ENCODE measurements at regions not wholly inside any gene's neighbourhood (a gene's known extent, or its start where the extent isn't known, plus 50 kb on each side); places are given as distances from the start of the nearest gene placed in this dataset.
"Not testable (repeated sequence)": the region's sequence is repeated elsewhere in the genome, so short reads cannot be mapped to it uniquely, and the experiment has no call there.

DNA sequence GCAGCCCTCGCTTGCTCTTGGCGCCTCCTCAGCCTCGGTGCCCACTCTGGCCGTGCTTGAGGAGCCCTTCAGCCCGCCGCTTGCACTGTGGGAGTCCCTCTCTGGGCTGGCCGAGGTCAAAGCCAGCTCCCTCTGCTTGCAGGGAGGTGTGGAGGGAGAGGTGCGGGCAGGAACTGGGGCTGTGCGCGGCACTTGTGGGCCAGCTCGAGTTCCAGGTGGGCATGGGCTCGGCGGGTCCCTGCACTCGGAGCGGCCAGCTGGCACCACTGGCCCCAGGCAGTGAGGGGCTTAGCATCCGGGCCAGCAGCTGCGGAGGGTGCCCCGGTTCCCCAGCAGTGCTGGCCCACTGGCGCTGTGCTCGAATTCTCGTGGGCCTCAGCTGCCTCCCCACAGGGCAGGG is 152.1 kb upstream of the SEMA3C start:
- 87 to 93% (median 89%) methylated on average over 20 to 21 of the region's 21 CpGs for WGBS, 3 donors
- FAIRE-seq (no peak), DNase-seq (no peak)

DNA sequence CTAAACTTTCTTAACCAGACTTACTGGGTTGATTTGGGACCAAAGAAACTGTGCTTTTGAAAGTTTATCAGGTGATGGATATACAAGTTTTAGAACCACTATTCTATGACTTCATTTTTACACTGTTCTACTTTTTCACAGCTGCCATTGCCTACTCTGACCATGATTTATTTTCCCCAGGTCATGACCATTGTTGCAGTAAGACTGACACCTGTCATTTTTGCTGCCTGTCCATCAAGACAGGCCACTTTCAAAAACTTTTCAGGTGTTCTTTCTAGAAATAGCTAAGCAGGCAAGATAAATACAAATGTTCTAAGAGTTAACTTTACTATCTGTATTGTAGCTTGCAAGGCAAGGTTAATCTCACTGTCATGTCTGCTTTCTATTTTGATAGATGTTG is 147.9 kb upstream of the SEMA3C start:
- no peak overlapping the region for H3K27ac ChIP-seq (ENCODE audit: low read depth in 1 of 3, low read length in 2 of 3)
- no peak for FAIRE-seq

More for the DNA sequence above, 152.1 kb upstream of the SEMA3C start:
- Histone ChIP-seq H3K36me3 (ENCODE audit: control insufficient read depth in 3 of 3, insufficient read depth in 2 of 3, low read depth in 1 of 3, low read length in 3 of 3) (no peaks in the 10 kb centered on the region), H3K27ac (ENCODE audit: low read depth in 1 of 3, low read length in 2 of 3) (no peak overlapping the region), H3K9me3 (ENCODE audit: control insufficient read depth in 2 of 2, insufficient read depth in 1 of 2, low read depth in 1 of 2, low read length in 1 of 2) (peaks cover 0 to 10% of the 10 kb centered on the region in 2 donors), H3K4me1 (ENCODE audit: control insufficient read depth in 3 of 3, insufficient read depth in 2 of 3, low read depth in 1 of 3, low read length in 2 of 3) (no peaks in the 10 kb centered on the region), H3K27me3 (ENCODE audit: control insufficient read depth in 3 of 3, insufficient read depth in 3 of 3, low read length in 3 of 3) (no peaks in the 10 kb centered on the region), H3K4me3 (ENCODE audit: low read depth in 1 of 3, low read length in 3 of 3) (no peak overlapping the region)

DNA sequence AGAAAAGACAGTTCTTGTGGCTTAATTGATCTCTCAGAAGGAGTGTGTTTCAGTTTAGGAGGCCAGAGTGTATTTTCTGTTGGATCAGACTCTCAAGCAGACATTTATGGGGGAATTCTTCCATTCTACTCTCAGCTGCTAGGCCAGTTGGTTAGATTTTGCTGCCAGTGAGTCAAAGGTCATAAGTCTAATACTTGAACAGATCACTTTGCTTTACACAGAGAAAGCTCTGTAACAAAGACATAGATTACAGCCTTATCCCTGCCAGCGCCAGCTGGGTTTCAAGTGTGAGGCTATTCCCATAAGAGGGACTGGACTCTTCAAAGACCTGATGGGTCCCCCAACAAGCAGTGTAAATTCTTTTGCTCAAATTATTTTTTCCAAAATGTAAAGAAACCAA is 145.6 kb upstream of the SEMA3C start:
- DNase-seq = peak; percentile 25 to 39
- Histone ChIP-seq H3K4me1 (ENCODE audit: control insufficient read depth in 3 of 3, insufficient read depth in 2 of 3, low read depth in 1 of 3, low read length in 2 of 3) (peaks cover 0 to 5% (median 0%) of the 10 kb centered on the region in 3 donors), H3K27ac (ENCODE audit: low read depth in 1 of 3, low read length in 2 of 3) (no peak overlapping the region), H3K4me3 (ENCODE audit: low read depth in 1 of 3, low read length in 3 of 3) (no peak overlapping the region), H3K27me3 (ENCODE audit: control insufficient read depth in 3 of 3, insufficient read depth in 3 of 3, low read length in 3 of 3) (no peaks in the 10 kb centered on the region), H3K36me3 (ENCODE audit: control insufficient read depth in 3 of 3, insufficient read depth in 2 of 3, low read depth in 1 of 3, low read length in 3 of 3) (no peaks in the 10 kb centered on the region), H3K9me3 (ENCODE audit: control insufficient read depth in 2 of 2, insufficient read depth in 1 of 2, low read depth in 1 of 2, low read length in 1 of 2) (peaks cover 0 to under 1% of the 10 kb centered on the region in 2 donors)
- FAIRE-seq = no peak
- WGBS, 3 donors = 24 to 50% (median 45%) methylated on average over 1 of the region's 1 CpG

More for the DNA sequence above, 147.9 kb upstream of the SEMA3C start:
- Histone ChIP-seq H3K9me3 (ENCODE audit: control insufficient read depth in 2 of 2, insufficient read depth in 1 of 2, low read depth in 1 of 2, low read length in 1 of 2) (peaks cover 0 to 7% of the 10 kb centered on the region in 2 donors), H3K27me3 (ENCODE audit: control insufficient read depth in 3 of 3, insufficient read depth in 3 of 3, low read length in 3 of 3) (no peaks in the 10 kb centered on the region), H3K4me1 (ENCODE audit: control insufficient read depth in 3 of 3, insufficient read depth in 2 of 3, low read depth in 1 of 3, low read length in 2 of 3) (peaks cover 0 to 5% (median 0%) of the 10 kb centered on the region in 3 donors), H3K4me3 (ENCODE audit: low read depth in 1 of 3, low read length in 3 of 3) (no peak overlapping the region), H3K36me3 (ENCODE audit: control insufficient read depth in 3 of 3, insufficient read depth in 2 of 3, low read depth in 1 of 3, low read length in 3 of 3) (no peaks in the 10 kb centered on the region)
- DNase-seq = no peak

DNA sequence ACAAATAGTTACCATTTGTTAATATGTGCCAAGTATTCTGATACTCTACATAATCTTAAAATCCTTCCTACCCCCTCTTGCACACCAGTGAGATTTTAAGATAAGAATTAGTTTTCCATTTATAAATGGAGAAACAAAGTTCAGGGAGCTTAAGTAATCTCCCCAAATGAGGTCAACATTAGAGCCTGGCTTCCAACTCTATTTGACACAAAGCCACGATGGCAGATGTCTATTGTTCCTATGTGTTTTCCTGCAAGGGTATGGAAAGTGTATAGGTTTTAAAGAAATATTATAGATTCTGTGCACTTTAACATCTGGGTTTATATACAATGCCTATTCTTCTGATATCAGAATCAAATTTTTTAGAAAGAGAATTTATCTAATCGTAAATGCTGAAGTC is 143.9 kb upstream of the SEMA3C start:
- FAIRE-seq = no peak
- no peaks in the 10 kb centered on the region for H3K36me3 ChIP-seq (ENCODE audit: control insufficient read depth in 3 of 3, insufficient read depth in 2 of 3, low read depth in 1 of 3, low read length in 3 of 3)
- WGBS, 3 donors = 52 to 61% (median 57%) methylated on average over 2 of the region's 2 CpGs

DNA sequence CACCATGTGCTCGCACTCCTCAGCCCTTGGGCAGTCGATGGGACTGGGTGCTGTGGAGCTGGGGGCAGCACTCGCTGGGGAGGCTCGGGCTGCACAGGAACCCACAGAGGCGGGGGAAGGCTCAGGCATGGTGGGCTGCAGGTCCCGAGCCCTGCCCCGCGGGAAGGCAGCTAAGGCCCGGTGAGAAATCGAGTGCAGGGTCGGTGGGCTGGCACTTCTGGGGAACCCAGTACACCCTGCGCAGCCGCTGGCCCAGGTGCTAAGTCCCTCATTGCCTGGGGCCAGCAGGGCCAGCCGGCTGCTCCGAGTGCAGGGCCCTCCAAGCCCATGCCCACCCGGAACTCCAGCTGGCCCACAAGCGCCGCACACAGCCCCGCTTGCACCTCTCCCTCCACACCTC is 138.6 kb upstream of the SEMA3C start:
- not testable (repeated sequence) for DNase-seq; H3K4me1 ChIP-seq (ENCODE audit: control insufficient read depth in 3 of 3, insufficient read depth in 2 of 3, low read depth in 1 of 3, low read length in 2 of 3); H3K36me3 ChIP-seq (ENCODE audit: control insufficient read depth in 3 of 3, insufficient read depth in 2 of 3, low read depth in 1 of 3, low read length in 3 of 3); H3K27me3 ChIP-seq (ENCODE audit: control insufficient read depth in 3 of 3, insufficient read depth in 3 of 3, low read length in 3 of 3); H3K4me3 ChIP-seq (ENCODE audit: low read depth in 1 of 3, low read length in 3 of 3); H3K9me3 ChIP-seq (ENCODE audit: control insufficient read depth in 2 of 2, insufficient read depth in 1 of 2, low read depth in 1 of 2, low read length in 1 of 2); FAIRE-seq; H3K27ac ChIP-seq (ENCODE audit: low read depth in 1 of 3, low read length in 2 of 3)
- WGBS, 3 donors = 89 to 97% (median 93%) methylated on average over 19 of the region's 19 CpGs

More for the DNA sequence above, 143.9 kb upstream of the SEMA3C start:
- Histone ChIP-seq H3K27me3 (ENCODE audit: control insufficient read depth in 3 of 3, insufficient read depth in 3 of 3, low read length in 3 of 3) (no peaks in the 10 kb centered on the region), H3K27ac (ENCODE audit: low read depth in 1 of 3, low read length in 2 of 3) (no peak overlapping the region), H3K4me3 (ENCODE audit: low read depth in 1 of 3, low read length in 3 of 3) (no peak overlapping the region), H3K9me3 (ENCODE audit: control insufficient read depth in 2 of 2, insufficient read depth in 1 of 2, low read depth in 1 of 2, low read length in 1 of 2) (no peaks in the 10 kb centered on the region), H3K4me1 (ENCODE audit: control insufficient read depth in 3 of 3, insufficient read depth in 2 of 3, low read depth in 1 of 3, low read length in 2 of 3) (peaks cover 0 to 5% (median 0%) of the 10 kb centered on the region in 3 donors)
- no peak for DNase-seq

DNA sequence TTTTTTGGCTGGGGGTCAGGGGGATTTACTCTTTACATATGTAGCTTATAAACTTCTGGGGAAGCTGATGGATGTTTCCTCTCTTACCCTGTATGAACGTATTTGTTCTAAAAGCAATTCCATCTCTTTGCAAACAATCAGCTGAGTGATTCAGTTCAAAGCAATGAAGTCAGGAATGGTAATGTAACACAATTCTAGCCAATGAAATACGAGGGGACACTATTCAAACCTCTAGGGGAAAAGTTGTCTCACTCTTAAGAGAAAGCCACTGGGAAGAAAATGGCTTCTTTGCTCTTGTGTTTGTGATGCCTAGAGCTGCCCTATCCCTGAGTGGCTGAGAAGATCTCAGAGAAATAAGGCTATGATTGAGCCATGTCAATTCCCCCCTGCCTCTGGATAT is 134.8 kb upstream of the SEMA3C start:
- DNase-seq (no peak), FAIRE-seq (no peak)
- Histone ChIP-seq H3K9me3 (ENCODE audit: control insufficient read depth in 2 of 2, insufficient read depth in 1 of 2, low read depth in 1 of 2, low read length in 1 of 2) (peaks cover 0 to 5% of the 10 kb centered on the region in 2 donors), H3K36me3 (ENCODE audit: control insufficient read depth in 3 of 3, insufficient read depth in 2 of 3, low read depth in 1 of 3, low read length in 3 of 3) (no peaks in the 10 kb centered on the region), H3K27ac (ENCODE audit: low read depth in 1 of 3, low read length in 2 of 3) (no peak overlapping the region), H3K4me3 (ENCODE audit: low read depth in 1 of 3, low read length in 3 of 3) (no peak overlapping the region), H3K27me3 (ENCODE audit: control insufficient read depth in 3 of 3, insufficient read depth in 3 of 3, low read length in 3 of 3) (no peaks in the 10 kb centered on the region), H3K4me1 (ENCODE audit: control insufficient read depth in 3 of 3, insufficient read depth in 2 of 3, low read depth in 1 of 3, low read length in 2 of 3) (no peaks in the 10 kb centered on the region)
- 51 to 65% (median 60%) methylated on average over 2 of the region's 2 CpGs for WGBS, 3 donors

DNA sequence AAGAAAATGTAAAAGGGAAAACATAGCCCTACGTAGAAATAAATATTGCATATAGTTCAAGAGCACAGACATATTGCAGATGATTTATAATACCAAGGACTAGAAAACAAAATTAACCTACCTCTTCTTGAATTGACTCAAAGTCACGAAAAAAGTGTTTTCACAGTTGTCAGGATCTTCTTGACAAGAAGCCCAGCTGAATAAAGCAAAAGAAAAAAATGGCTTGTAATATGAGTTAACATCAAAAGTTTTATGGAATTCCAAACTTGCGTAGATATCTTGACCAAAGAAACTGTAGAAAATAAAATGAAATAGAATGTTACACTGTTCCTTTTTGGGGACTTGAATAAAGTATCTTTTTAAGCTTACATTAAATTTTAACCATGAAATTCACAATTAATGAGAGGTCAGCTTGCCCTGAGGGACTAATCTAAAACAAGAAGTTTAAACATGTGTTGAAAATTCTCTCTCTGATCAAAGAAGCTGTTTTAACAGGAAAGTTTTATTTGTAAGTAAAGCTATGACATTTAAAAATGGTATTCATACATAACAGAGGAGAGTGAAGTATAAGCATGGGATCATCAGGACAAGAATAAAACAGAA is 133.1 kb upstream of the SEMA3C start:
- H3K4me1 ChIP-seq (ENCODE audit: control insufficient read depth in 3 of 3, insufficient read depth in 2 of 3, low read depth in 1 of 3, low read length in 2 of 3) = no peaks in the 10 kb centered on the region
- FAIRE-seq (no peak), DNase-seq (no peak)
- H3K36me3 ChIP-seq (ENCODE audit: control insufficient read depth in 3 of 3, insufficient read depth in 2 of 3, low read depth in 1 of 3, low read length in 3 of 3) = no peaks in the 10 kb centered on the region
- 52 to 82% (median 69%) methylated on average over 3 of the region's 3 CpGs for whole genome bisulfite sequencing, 3 donors
- H3K27me3 ChIP-seq (ENCODE audit: control insufficient read depth in 3 of 3, insufficient read depth in 3 of 3, low read length in 3 of 3) = no peaks in the 10 kb centered on the region
- peaks cover 0 to 12% of the 10 kb centered on the region in 2 donors for H3K9me3 ChIP-seq (ENCODE audit: control insufficient read depth in 2 of 2, insufficient read depth in 1 of 2, low read depth in 1 of 2, low read length in 1 of 2)
- H3K4me3 ChIP-seq (ENCODE audit: low read depth in 1 of 3, low read length in 3 of 3) = no peak overlapping the region
- no peak overlapping the region for H3K27ac ChIP-seq (ENCODE audit: low read depth in 1 of 3, low read length in 2 of 3)

DNA sequence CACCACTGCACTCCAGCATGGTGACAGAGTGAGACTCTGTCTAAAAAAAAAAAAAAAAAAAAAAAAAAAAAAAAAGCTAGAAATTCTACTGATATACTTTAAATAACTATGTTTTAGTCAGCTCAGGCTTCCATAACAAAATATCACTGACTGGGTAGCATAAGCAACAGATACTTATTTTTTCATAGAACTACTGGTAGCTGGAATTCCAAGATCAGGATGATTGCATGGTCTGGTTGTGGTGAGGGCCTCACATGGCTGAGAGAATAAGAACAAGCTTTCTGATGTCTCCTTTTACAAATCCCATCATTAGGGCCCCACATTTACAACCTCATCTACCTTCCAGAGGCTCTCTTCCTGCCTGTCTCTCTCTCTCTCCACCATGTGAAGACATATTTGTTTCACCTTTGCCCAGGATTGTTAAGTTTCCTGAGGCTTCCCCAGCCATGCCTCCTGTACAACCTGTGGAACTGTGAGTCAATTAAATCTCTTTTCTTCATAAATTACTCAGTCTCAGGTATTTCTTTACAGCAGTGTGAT is 126.7 kb upstream of the SEMA3C start:
- H3K4me3 ChIP-seq (ENCODE audit: low read depth in 1 of 3, low read length in 3 of 3) = no peak overlapping the region

DNA sequence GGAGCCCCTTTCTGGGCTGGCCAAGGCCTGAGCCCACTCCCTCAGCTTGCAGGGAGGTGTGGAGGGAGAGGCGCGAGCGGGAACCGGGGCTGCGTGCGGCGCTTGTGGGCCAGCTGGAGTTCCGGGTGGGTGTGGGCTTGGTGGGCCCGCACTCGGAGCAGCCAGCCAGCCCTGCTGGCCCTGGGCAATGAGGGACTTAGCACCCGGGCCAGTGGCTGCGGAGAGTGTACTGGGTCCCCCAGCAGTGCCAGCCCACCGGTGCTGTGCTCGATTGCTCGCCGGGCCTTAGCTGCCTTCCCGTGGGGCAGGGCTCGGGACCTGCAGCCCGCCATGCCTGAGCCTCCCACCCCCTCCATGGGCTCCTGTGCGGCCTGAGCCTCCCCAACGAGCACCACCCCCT is 123.8 kb upstream of the SEMA3C start:
- FAIRE-seq; H3K27ac ChIP-seq (ENCODE audit: low read depth in 1 of 3, low read length in 2 of 3); H3K27me3 ChIP-seq (ENCODE audit: control insufficient read depth in 3 of 3, insufficient read depth in 3 of 3, low read length in 3 of 3); H3K36me3 ChIP-seq (ENCODE audit: control insufficient read depth in 3 of 3, insufficient read depth in 2 of 3, low read depth in 1 of 3, low read length in 3 of 3); H3K9me3 ChIP-seq (ENCODE audit: control insufficient read depth in 2 of 2, insufficient read depth in 1 of 2, low read depth in 1 of 2, low read length in 1 of 2); DNase-seq; H3K4me3 ChIP-seq (ENCODE audit: low read depth in 1 of 3, low read length in 3 of 3); H3K4me1 ChIP-seq (ENCODE audit: control insufficient read depth in 3 of 3, insufficient read depth in 2 of 3, low read depth in 1 of 3, low read length in 2 of 3): not testable (repeated sequence)
- WGBS, 3 donors = 89 to 95% (median 93%) methylated on average over 15 to 21 of the region's 21 CpGs

More for the DNA sequence above, 126.7 kb upstream of the SEMA3C start:
- peak overlapping the region in 1 of 3 donors; percentile 48 for H3K27ac ChIP-seq (ENCODE audit: low read depth in 1 of 3, low read length in 2 of 3)
- FAIRE-seq = no peak
- peak in 1 of 2 donors; percentile 59 for DNase-seq
- peaks cover 0 to 4% (median 0%) of the 10 kb centered on the region in 3 donors for H3K4me1 ChIP-seq (ENCODE audit: control insufficient read depth in 3 of 3, insufficient read depth in 2 of 3, low read depth in 1 of 3, low read length in 2 of 3)
- H3K36me3 ChIP-seq (ENCODE audit: control insufficient read depth in 3 of 3, insufficient read depth in 2 of 3, low read depth in 1 of 3, low read length in 3 of 3) = no peaks in the 10 kb centered on the region
- H3K27me3 ChIP-seq (ENCODE audit: control insufficient read depth in 3 of 3, insufficient read depth in 3 of 3, low read length in 3 of 3) = no peaks in the 10 kb centered on the region
- peaks cover 0 to 11% of the 10 kb centered on the region in 2 donors for H3K9me3 ChIP-seq (ENCODE audit: control insufficient read depth in 2 of 2, insufficient read depth in 1 of 2, low read depth in 1 of 2, low read length in 1 of 2)
